GM23338 (cell line): ENCODE measurements at regions not wholly inside any gene's neighbourhood (a gene's known extent, or its start where the extent isn't known, plus 50 kb on each side); places are given as distances from the start of the nearest gene placed in this dataset.

ENCODE experiments used
- ATAC-seq: fragments of 200-7000 bp; cut with Tn5 transposase; 3 replicates; pipeline ENCODE4 v1.9.1; 2020
- DNase-seq: peaks from one replicate; pipeline ENCODE4 v3.0.0-alpha.2; 2015; ENCODE audit warnings: low spot score
- H2AFZ ChIP-seq: fragments of 200-600 bp; sonication (generic); 2 replicates; pipeline ENCODE4 v1.8.0; 2016; ENCODE audit warnings: antibody characterized with exemption, mild to moderate bottlenecking, moderate library complexity
- H3F3A ChIP-seq: fragments of 200-600 bp; sonication (generic); replicated peaks from 2 replicates; pipeline ENCODE4 v1.8.0; 2017; ENCODE audit warnings: antibody characterized with exemption, mixed run types, low read depth
- H3K27ac ChIP-seq: fragments of 200-600 bp; sonication (generic); 2 replicates; pipeline ENCODE4 v1.6.1; 2016; ENCODE audit warnings: low read depth
- H3K27me3 ChIP-seq: fragments of 200-600 bp; sonication (generic); 2 replicates; pipeline ENCODE4 v1.8.0; 2016; ENCODE audit warnings: mild to moderate bottlenecking, mixed run types, moderate library complexity; ENCODE audit not compliant: insufficient read depth
- H3K36me3 ChIP-seq: fragments of 200-600 bp; sonication (generic); 2 replicates; pipeline ENCODE4 v1.8.0; 2016; ENCODE audit warnings: mild to moderate bottlenecking; ENCODE audit not compliant: insufficient read depth
- H3K4me1 ChIP-seq: fragments of 200-600 bp; sonication (generic); 2 replicates; pipeline ENCODE4 v1.8.0; 2016; ENCODE audit warnings: mild to moderate bottlenecking, moderate library complexity; ENCODE audit not compliant: insufficient read depth
- H3K4me2 ChIP-seq: fragments of 200-600 bp; sonication (generic); 2 replicates; pipeline ENCODE4 v1.7.1; 2017; ENCODE audit warnings: mixed run types
- H3K4me3 ChIP-seq: fragments of 200-600 bp; sonication (generic); 2 replicates; pipeline ENCODE4 v1.6.1; 2016; ENCODE audit warnings: mixed run types
- H3K79me2 ChIP-seq: fragments of 200-600 bp; sonication (generic); replicated peaks from 2 replicates; pipeline ENCODE4 v1.8.0; 2017; ENCODE audit warnings: mild to moderate bottlenecking; ENCODE audit not compliant: insufficient read depth
- H3K9me2 ChIP-seq: fragments of 200-600 bp; sonication (generic); 2 replicates; pipeline ENCODE4 v1.8.0; 2017; ENCODE audit not compliant: insufficient read depth
- H4K20me1 ChIP-seq: fragments of 200-600 bp; sonication (generic); replicated peaks from 2 replicates; pipeline ENCODE4 v1.8.0; 2017; ENCODE audit warnings: mild to moderate bottlenecking; ENCODE audit not compliant: insufficient read depth
- H3K27ac Mint-ChIP-seq: 2 replicates; pipeline ENCODE4 v1.8.0; 2020; ENCODE audit warnings: inconsistent platforms, mild to moderate bottlenecking, moderate library complexity, mixed read lengths
- H3K27me3 Mint-ChIP-seq: 3 replicates; pipeline ENCODE4 v1.8.0; 2022; ENCODE audit warnings: low read depth, mild to moderate bottlenecking, moderate library complexity, mixed read lengths, inconsistent platforms; ENCODE audit not compliant: insufficient read depth, poor library complexity
- H3K36me3 Mint-ChIP-seq: 3 replicates; pipeline ENCODE4 v1.8.0; 2021; ENCODE audit warnings: low read depth, mild to moderate bottlenecking, inconsistent platforms, moderate library complexity, mixed read lengths
- H3K4me1 Mint-ChIP-seq: 3 replicates; pipeline ENCODE4 v1.8.0; 2020; ENCODE audit warnings: mild to moderate bottlenecking, inconsistent platforms, mixed read lengths
- H3K4me3 Mint-ChIP-seq: 3 replicates; pipeline ENCODE4 v1.8.0; 2021; ENCODE audit warnings: moderate library complexity, mild to moderate bottlenecking, inconsistent platforms, mixed read lengths
- H3K9me3 Mint-ChIP-seq: 3 replicates; pipeline ENCODE4 v1.8.0; 2020; ENCODE audit warnings: moderate library complexity, mild to moderate bottlenecking, inconsistent platforms, mixed read lengths
- EZH2 ChIP-seq: fragments of 200-600 bp; sonication (generic); IDR thresholded peaks from one replicate; pipeline ENCODE4 v1.8.0; 2017; ENCODE audit warnings: antibody characterized with exemption, mild to moderate bottlenecking, low read depth; ENCODE audit not compliant: unreplicated experiment
- EZH2phosphoT487 ChIP-seq: fragments of 200-600 bp; sonication (generic); IDR thresholded peaks from one replicate; pipeline ENCODE4 v1.8.1; 2018; ENCODE audit warnings: antibody characterized with exemption; ENCODE audit not compliant: unreplicated experiment
- JUNB ChIP-seq: IDR thresholded peaks from one replicate; pipeline ENCODE4 v1.6.1; 2016; ENCODE audit warnings: antibody characterized with exemption; ENCODE audit not compliant: unreplicated experiment
- NANOG ChIP-seq: IDR thresholded peaks from 2 replicates; pipeline ENCODE4 v1.6.1; 2016; ENCODE audit warnings: antibody characterized with exemption, borderline replicate concordance
- POLR2AphosphoS5 ChIP-seq: IDR thresholded peaks from 2 replicates; pipeline ENCODE4 v1.6.1; 2016; ENCODE audit warnings: antibody characterized with exemption, low read depth
- STAT1 ChIP-seq: IDR thresholded peaks from one replicate; pipeline ENCODE4 v1.6.1; 2016; ENCODE audit warnings: antibody characterized with exemption; ENCODE audit not compliant: unreplicated experiment
- ZNF114 ChIP-seq: fragments of 250-450 bp; sonication (Bioruptor Pico); IDR thresholded peaks from 2 replicates; pipeline ENCODE4 v1.5.0; 2020; ENCODE audit warnings: mild to moderate bottlenecking, moderate library complexity
- ZNF331 ChIP-seq: fragments of 250-450 bp; sonication (Bioruptor Pico); IDR thresholded peaks from 2 replicates; pipeline ENCODE4 v1.5.0; 2020; ENCODE audit warnings: low read depth, mild to moderate bottlenecking, moderate library complexity
- TF ChIP-seq, protein P1 (sequence below): fragments of 250-450 bp; sonication (Bioruptor Pico); IDR thresholded peaks from 2 replicates; pipeline ENCODE4 v1.5.0; 2020; ENCODE audit warnings: mild to moderate bottlenecking, moderate library complexity
- TF ChIP-seq, protein P2 (sequence below): IDR thresholded peaks from one replicate; pipeline ENCODE4 v1.6.1; 2018; ENCODE audit warnings: antibody characterized with exemption; ENCODE audit not compliant: unreplicated experiment
- TF ChIP-seq, protein P3 (sequence below): IDR thresholded peaks from 2 replicates; pipeline ENCODE4 v1.6.1; 2016; ENCODE audit warnings: antibody characterized with exemption

DNA sequence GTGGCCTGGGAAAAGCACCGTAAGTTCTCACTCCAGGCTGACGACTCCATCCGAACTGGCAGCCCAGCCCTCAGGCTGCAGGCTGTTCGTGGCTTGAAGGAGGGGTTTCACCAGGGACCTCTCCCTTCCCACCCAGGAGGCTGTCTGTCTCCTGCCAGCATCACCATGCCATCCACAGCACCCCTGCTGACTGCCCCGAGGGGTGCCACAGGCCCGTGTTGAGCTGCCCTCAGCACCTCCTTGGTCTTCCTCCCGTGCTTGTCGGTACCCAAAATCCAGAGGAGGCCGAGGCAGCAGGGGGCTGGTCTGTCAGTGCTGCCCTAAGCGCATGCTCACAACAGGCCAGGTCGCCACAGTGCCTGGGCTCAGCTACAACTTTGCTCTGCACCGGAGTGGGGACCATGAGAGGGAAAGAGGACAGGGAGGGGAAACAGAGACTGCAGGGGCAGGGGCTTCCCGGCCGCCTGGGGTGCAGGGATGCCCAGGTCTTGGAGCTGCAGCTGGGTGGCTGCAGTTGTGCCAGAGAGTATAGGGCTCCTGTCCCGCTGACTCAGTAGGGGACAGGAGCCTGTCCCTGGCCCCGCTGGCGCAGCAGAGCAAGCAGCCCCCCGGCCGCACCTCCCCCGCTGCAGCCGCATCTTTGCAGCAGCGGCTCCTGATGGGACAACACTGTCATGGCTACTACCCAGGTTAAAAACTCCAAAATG, 963.7 kb upstream of the CRIM1 start:
- Histone ChIP-seq H2AFZ (no peak overlapping the region), H3K9me2 (no peaks in the 10 kb centered on the region), H4K20me1 (no peaks in the 10 kb centered on the region), H3K4me1 (no peaks in the 10 kb centered on the region), H3F3A (no peaks in the 10 kb centered on the region), H3K79me2 (no peaks in the 10 kb centered on the region), H3K36me3 (no peaks in the 10 kb centered on the region), H3K27ac (no peak overlapping the region), H3K4me2 (no peak overlapping the region), H3K4me3 (no peak overlapping the region), H3K27me3 (no peaks in the 10 kb centered on the region)
- peaks cover 2% of the 10 kb centered on the region for H3K27me3 Mint-ChIP-seq
- no peak overlapping the region for H3K27ac Mint-ChIP-seq
- TF ChIP-seq, protein P1, sequence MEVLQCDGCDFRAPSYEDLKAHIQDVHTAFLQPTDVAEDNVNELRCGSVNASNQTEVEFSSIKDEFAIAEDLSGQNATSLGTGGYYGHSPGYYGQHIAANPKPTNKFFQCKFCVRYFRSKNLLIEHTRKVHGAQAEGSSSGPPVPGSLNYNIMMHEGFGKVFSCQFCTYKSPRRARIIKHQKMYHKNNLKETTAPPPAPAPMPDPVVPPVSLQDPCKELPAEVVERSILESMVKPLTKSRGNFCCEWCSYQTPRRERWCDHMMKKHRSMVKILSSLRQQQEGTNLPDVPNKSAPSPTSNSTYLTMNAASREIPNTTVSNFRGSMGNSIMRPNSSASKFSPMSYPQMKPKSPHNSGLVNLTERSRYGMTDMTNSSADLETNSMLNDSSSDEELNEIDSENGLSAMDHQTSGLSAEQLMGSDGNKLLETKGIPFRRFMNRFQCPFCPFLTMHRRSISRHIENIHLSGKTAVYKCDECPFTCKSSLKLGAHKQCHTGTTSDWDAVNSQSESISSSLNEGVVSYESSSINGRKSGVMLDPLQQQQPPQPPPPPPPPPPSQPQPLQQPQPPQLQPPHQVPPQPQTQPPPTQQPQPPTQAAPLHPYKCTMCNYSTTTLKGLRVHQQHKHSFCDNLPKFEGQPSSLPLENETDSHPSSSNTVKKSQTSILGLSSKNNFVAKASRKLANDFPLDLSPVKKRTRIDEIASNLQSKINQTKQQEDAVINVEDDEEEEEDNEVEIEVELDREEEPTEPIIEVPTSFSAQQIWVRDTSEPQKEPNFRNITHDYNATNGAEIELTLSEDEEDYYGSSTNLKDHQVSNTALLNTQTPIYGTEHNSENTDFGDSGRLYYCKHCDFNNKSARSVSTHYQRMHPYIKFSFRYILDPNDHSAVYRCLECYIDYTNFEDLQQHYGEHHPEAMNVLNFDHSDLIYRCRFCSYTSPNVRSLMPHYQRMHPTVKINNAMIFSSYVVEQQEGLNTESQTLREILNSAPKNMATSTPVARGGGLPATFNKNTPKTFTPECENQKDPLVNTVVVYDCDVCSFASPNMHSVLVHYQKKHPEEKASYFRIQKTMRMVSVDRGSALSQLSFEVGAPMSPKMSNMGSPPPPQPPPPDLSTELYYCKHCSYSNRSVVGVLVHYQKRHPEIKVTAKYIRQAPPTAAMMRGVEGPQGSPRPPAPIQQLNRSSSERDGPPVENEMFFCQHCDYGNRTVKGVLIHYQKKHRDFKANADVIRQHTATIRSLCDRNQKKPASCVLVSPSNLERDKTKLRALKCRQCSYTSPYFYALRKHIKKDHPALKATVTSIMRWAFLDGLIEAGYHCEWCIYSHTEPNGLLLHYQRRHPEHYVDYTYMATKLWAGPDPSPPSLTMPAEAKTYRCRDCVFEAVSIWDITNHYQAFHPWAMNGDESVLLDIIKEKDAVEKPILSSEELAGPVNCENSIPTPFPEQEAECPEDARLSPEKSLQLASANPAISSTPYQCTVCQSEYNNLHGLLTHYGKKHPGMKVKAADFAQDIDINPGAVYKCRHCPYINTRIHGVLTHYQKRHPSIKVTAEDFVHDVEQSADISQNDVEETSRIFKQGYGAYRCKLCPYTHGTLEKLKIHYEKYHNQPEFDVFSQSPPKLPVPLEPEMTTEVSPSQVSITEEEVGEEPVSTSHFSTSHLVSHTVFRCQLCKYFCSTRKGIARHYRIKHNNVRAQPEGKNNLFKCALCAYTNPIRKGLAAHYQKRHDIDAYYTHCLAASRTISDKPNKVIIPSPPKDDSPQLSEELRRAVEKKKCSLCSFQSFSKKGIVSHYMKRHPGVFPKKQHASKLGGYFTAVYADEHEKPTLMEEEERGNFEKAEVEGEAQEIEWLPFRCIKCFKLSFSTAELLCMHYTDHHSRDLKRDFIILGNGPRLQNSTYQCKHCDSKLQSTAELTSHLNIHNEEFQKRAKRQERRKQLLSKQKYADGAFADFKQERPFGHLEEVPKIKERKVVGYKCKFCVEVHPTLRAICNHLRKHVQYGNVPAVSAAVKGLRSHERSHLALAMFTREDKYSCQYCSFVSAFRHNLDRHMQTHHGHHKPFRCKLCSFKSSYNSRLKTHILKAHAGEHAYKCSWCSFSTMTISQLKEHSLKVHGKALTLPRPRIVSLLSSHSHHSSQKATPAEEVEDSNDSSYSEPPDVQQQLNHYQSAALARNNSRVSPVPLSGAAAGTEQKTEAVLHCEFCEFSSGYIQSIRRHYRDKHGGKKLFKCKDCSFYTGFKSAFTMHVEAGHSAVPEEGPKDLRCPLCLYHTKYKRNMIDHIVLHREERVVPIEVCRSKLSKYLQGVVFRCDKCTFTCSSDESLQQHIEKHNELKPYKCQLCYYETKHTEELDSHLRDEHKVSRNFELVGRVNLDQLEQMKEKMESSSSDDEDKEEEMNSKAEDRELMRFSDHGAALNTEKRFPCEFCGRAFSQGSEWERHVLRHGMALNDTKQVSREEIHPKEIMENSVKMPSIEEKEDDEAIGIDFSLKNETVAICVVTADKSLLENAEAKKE, result no peak
- TF ChIP-seq STAT1 (no peak), NANOG (no peak), JUNB (no peak), EZH2 (no peak), POLR2AphosphoS5 (no peak), ZNF114 (CRISPR knock-in tag) (no peak), ZNF331 (CRISPR knock-in tag) (no peak), EZH2phosphoT487 (no peak)
- TF ChIP-seq, protein P2, sequence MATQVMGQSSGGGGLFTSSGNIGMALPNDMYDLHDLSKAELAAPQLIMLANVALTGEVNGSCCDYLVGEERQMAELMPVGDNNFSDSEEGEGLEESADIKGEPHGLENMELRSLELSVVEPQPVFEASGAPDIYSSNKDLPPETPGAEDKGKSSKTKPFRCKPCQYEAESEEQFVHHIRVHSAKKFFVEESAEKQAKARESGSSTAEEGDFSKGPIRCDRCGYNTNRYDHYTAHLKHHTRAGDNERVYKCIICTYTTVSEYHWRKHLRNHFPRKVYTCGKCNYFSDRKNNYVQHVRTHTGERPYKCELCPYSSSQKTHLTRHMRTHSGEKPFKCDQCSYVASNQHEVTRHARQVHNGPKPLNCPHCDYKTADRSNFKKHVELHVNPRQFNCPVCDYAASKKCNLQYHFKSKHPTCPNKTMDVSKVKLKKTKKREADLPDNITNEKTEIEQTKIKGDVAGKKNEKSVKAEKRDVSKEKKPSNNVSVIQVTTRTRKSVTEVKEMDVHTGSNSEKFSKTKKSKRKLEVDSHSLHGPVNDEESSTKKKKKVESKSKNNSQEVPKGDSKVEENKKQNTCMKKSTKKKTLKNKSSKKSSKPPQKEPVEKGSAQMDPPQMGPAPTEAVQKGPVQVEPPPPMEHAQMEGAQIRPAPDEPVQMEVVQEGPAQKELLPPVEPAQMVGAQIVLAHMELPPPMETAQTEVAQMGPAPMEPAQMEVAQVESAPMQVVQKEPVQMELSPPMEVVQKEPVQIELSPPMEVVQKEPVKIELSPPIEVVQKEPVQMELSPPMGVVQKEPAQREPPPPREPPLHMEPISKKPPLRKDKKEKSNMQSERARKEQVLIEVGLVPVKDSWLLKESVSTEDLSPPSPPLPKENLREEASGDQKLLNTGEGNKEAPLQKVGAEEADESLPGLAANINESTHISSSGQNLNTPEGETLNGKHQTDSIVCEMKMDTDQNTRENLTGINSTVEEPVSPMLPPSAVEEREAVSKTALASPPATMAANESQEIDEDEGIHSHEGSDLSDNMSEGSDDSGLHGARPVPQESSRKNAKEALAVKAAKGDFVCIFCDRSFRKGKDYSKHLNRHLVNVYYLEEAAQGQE, result no peak
- TF ChIP-seq, protein P3, sequence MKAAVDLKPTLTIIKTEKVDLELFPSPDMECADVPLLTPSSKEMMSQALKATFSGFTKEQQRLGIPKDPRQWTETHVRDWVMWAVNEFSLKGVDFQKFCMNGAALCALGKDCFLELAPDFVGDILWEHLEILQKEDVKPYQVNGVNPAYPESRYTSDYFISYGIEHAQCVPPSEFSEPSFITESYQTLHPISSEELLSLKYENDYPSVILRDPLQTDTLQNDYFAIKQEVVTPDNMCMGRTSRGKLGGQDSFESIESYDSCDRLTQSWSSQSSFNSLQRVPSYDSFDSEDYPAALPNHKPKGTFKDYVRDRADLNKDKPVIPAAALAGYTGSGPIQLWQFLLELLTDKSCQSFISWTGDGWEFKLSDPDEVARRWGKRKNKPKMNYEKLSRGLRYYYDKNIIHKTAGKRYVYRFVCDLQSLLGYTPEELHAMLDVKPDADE, result no peak
- ATAC-seq, result no peak
- H3K4me3 Mint-ChIP-seq, result no peak overlapping the region
- DNase-seq, result no peak
- H3K9me3 Mint-ChIP-seq, result peaks cover 4% of the 10 kb centered on the region; the same call in 2 of the 3 replicates
- H3K36me3 Mint-ChIP-seq, result no peaks in the 10 kb centered on the region
- no peaks in the 10 kb centered on the region; the same call in 2 of the 3 replicates for H3K4me1 Mint-ChIP-seq
